DOHH2 (cell line): ENCODE measurements at regions not wholly inside any gene's neighbourhood (a gene's known extent, or its start where the extent isn't known, plus 50 kb on each side); places are given as distances from the start of the nearest gene placed in this dataset.

Experiments used
- CTCF ChIP-seq: fragments of 200-600 bp; sonication (generic); IDR thresholded peaks from one replicate; pipeline ENCODE4 v1.5.1; 2014; ENCODE audit warnings: antibody characterized with exemption, mild to moderate bottlenecking, low read depth, low read length; ENCODE audit not compliant: poor library complexity, severe bottlenecking
- EZH2phosphoT487 ChIP-seq: fragments of 200-600 bp; sonication (generic); IDR thresholded peaks from 2 replicates; pipeline ENCODE4 v1.6.1; 2017; ENCODE audit warnings: borderline replicate concordance, mild to moderate bottlenecking, antibody characterized with exemption, low read length, moderate library complexity, mixed read lengths

- TF ChIP-seq CTCF (no peak), EZH2phosphoT487 (no peak)
Measured at GRCh38 chr5:167479779-167480178, 811.7 kb upstream of the WWC1 start.
